MM.1S (cell line): ENCODE measurements at regions not wholly inside any gene's neighbourhood (a gene's known extent, or its start where the extent isn't known, plus 50 kb on each side); places are given as distances from the start of the nearest gene placed in this dataset.
"Not testable (repeated sequence)": the region's sequence is repeated elsewhere in the genome, so short reads cannot be mapped to it uniquely, and the experiment has no call there.

Source experiments
- DNase-seq: peaks from one replicate; pipeline ENCODE4 v3.0.0-alpha.2; 2015
- H2AFZ ChIP-seq: fragments of 300-600 bp; sonication (generic); 2 replicates; pipeline ENCODE4 v1.6.0; 2016; ENCODE audit warnings: antibody characterized with exemption, low read length
- H3F3A ChIP-seq: fragments of 300-600 bp; sonication (generic); 2 replicates; pipeline ENCODE4 v1.6.1; 2016; ENCODE audit warnings: mild to moderate bottlenecking, antibody characterized with exemption, low read length, moderate library complexity, mixed read lengths; ENCODE audit not compliant: insufficient read depth
- H3K27ac ChIP-seq: fragments of 300-600 bp; sonication (generic); 2 replicates; pipeline ENCODE4 v1.5.1; 2016; ENCODE audit warnings: mild to moderate bottlenecking, low read length
- H3K27me3 ChIP-seq: fragments of 300-600 bp; sonication (generic); replicated peaks from 2 replicates; pipeline ENCODE4 v1.6.0; 2016; ENCODE audit warnings: low read length; ENCODE audit not compliant: insufficient read depth
- H3K36me3 ChIP-seq: fragments of 300-600 bp; sonication (generic); replicated peaks from 2 replicates; pipeline ENCODE4 v1.6.1; 2016; ENCODE audit warnings: mild to moderate bottlenecking, low read length, mixed read lengths; ENCODE audit not compliant: insufficient read depth
- H3K4me1 ChIP-seq: fragments of 300-600 bp; sonication (generic); 2 replicates; pipeline ENCODE4 v1.6.1; 2016; ENCODE audit warnings: low read length, mixed read lengths
- H3K4me2 ChIP-seq: fragments of 300-600 bp; sonication (generic); 2 replicates; pipeline ENCODE4 v1.6.0; 2016; ENCODE audit warnings: low read depth, low read length
- H3K4me3 ChIP-seq: fragments of 300-600 bp; sonication (generic); 2 replicates; pipeline ENCODE4 v1.5.1; 2016; ENCODE audit warnings: low read length, mixed read lengths
- H3K79me2 ChIP-seq: fragments of 300-600 bp; sonication (generic); 2 replicates; pipeline ENCODE4 v1.6.1; 2016; ENCODE audit warnings: mixed run types, low read length, mixed read lengths
- H3K9ac ChIP-seq: fragments of 300-600 bp; sonication (generic); 2 replicates; pipeline ENCODE4 v1.6.1; 2016; ENCODE audit warnings: low read length, mixed read lengths
- H3K9me2 ChIP-seq: fragments of 300-600 bp; sonication (generic); replicated peaks from 2 replicates; pipeline ENCODE4 v1.6.1; 2016; ENCODE audit warnings: mild to moderate bottlenecking, low read length, mixed read lengths; ENCODE audit not compliant: insufficient read depth
- H3K9me3 ChIP-seq: fragments of 300-600 bp; sonication (generic); replicated peaks from 2 replicates; pipeline ENCODE4 v1.6.1; 2016; ENCODE audit warnings: mild to moderate bottlenecking, low read length, mixed read lengths; ENCODE audit not compliant: insufficient read depth
- H4K20me1 ChIP-seq: fragments of 300-600 bp; sonication (generic); 2 replicates; pipeline ENCODE4 v1.6.1; 2016; ENCODE audit warnings: mild to moderate bottlenecking, low read length, moderate library complexity, mixed read lengths; ENCODE audit not compliant: insufficient read depth
- CTCF ChIP-seq: fragments of 300-600 bp; sonication (generic); IDR thresholded peaks from 2 replicates; pipeline ENCODE4 v1.5.1; 2016; ENCODE audit warnings: antibody characterized with exemption, low read length, mixed read lengths
- EZH2 ChIP-seq: fragments of 300-600 bp; sonication (generic); optimal IDR thresholded peaks from 2 replicates; pipeline ENCODE3; 2017; ENCODE audit warnings: low read depth, mild to moderate bottlenecking, antibody characterized with exemption, low read length, mixed read lengths
- EZH2phosphoT487 ChIP-seq: fragments of 300-600 bp; sonication (generic); IDR thresholded peaks from 2 replicates; pipeline ENCODE4 v1.6.1; 2018; ENCODE audit warnings: antibody characterized with exemption, low read length

- Histone ChIP-seq H4K20me1 (no peaks in the 10 kb centered on the region), H3K9ac (no peak overlapping the region), H3K9me2 (no peaks in the 10 kb centered on the region), H3K4me1 (no peaks in the 10 kb centered on the region), H3K4me2 (no peak overlapping the region), H3K79me2 (no peaks in the 10 kb centered on the region), H3K36me3 (no peaks in the 10 kb centered on the region), H3K9me3 (no peaks in the 10 kb centered on the region), H3K27ac (no peak overlapping the region), H3K27me3 (no peaks in the 10 kb centered on the region), H3K4me3 (no peak overlapping the region), H3F3A (no peaks in the 10 kb centered on the region), H2AFZ (no peak overlapping the region)
- no peak for DNase-seq
- TF ChIP-seq EZH2phosphoT487 (no peak), CTCF (no peak), EZH2 (no peak)
Measured at GRCh38 chr13:56615572-56615971, 525.1 kb upstream of the PRR20A start.

- no peaks in the 10 kb centered on the region for H3K9me3 ChIP-seq
- DNase-seq = no peak
- no peaks in the 10 kb centered on the region for H3K79me2 ChIP-seq
- H3K4me2 ChIP-seq = no peak overlapping the region
- no peak overlapping the region for H3K9ac ChIP-seq
- no peaks in the 10 kb centered on the region for H4K20me1 ChIP-seq
- no peaks in the 10 kb centered on the region for H3K9me2 ChIP-seq
- H3K36me3 ChIP-seq = no peaks in the 10 kb centered on the region
- H3K4me1 ChIP-seq = no peaks in the 10 kb centered on the region
- no peak overlapping the region for H2AFZ ChIP-seq
- no peak overlapping the region for H3K27ac ChIP-seq
- no peak for TF ChIP-seq CTCF
- no peak for TF ChIP-seq EZH2
- no peak for TF ChIP-seq EZH2phosphoT487
- H3K27me3 ChIP-seq = no peaks in the 10 kb centered on the region
- no peaks in the 10 kb centered on the region for H3F3A ChIP-seq
- no peak overlapping the region for H3K4me3 ChIP-seq
Measured at GRCh38 chr13:56622840-56623239, 517.9 kb upstream of the PRR20A start.

- not testable (repeated sequence) for H4K20me1 ChIP-seq, H3K4me2 ChIP-seq, H3K79me2 ChIP-seq, H3K27me3 ChIP-seq, DNase-seq, H3K36me3 ChIP-seq, H3K27ac ChIP-seq, H3K4me3 ChIP-seq, H3K9ac ChIP-seq, H3K9me3 ChIP-seq, H2AFZ ChIP-seq, H3F3A ChIP-seq, H3K9me2 ChIP-seq, H3K4me1 ChIP-seq
Measured at GRCh38 chr13:56628886-56629285, 511.8 kb upstream of the PRR20A start.

DNA sequence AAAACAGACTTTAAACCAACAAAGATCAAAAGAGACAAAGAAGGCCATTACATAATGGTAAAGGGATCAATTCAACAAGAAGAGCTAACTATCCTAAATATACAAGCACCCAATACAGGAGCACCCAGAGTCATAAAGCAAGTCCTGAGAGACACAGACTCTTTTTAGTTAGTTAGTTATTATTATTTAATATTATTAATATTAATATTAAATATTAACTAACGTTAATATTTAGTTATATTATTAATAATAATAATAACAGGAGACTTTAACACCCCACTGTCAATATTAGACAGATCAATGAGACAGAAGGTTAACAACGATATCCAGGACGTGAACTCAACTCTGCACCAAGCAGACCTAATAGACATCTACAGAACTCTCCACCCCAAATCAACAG lies 509.7 kb upstream of the PRR20A start:
- H3K4me1 ChIP-seq, H3K9me3 ChIP-seq, H3K27ac ChIP-seq, H3K4me3 ChIP-seq, H3K36me3 ChIP-seq, H3F3A ChIP-seq, H3K27me3 ChIP-seq, H2AFZ ChIP-seq, H3K9ac ChIP-seq, H3K4me2 ChIP-seq, DNase-seq, H4K20me1 ChIP-seq, H3K9me2 ChIP-seq, H3K79me2 ChIP-seq: not testable (repeated sequence)
